ENCODE measurements at regions not wholly inside any gene's neighbourhood (a gene's known extent, or its start where the extent isn't known, plus 50 kb on each side); places are given as distances from the start of the nearest gene placed in this dataset.

GRCh38 chr22:47445716-47446290 lies 683.4 kb downstream of the TBC1D22A start:
- Histone ChIP-seq H3K27ac (ENCODE audit: low read depth, low read length) (no peak overlapping the region), H3K36me3 (ENCODE audit: control insufficient read depth in 1 of 2, insufficient read depth in 2 of 2, low read length in 2 of 2) (no peaks in the 10 kb centered on the region)

GRCh38 chr22:47445212-47445611 lies 682.8 kb downstream of the TBC1D22A start:
- no peaks in the 10 kb centered on the region for H3K27me3 ChIP-seq (ENCODE audit: control insufficient read depth in 1 of 2, insufficient read depth in 2 of 2, low read length in 2 of 2)
- H3K4me3 ChIP-seq (ENCODE audit: low read depth in 1 of 2, low read length in 2 of 2) = no peak overlapping the region
- no peak overlapping the region for H3K27ac ChIP-seq (ENCODE audit: low read depth, low read length)
- no peak overlapping the region for H3K9ac ChIP-seq (ENCODE audit: low read depth in 1 of 2, low read length in 2 of 2)
- no peaks in the 10 kb centered on the region for H3K4me1 ChIP-seq (ENCODE audit: control insufficient read depth in 1 of 2, insufficient read depth in 2 of 2, low read length in 2 of 2)
- H3K36me3 ChIP-seq (ENCODE audit: control insufficient read depth in 1 of 2, insufficient read depth in 2 of 2, low read length in 2 of 2) = no peaks in the 10 kb centered on the region
- peaks cover 0 to 6% of the 10 kb centered on the region in 2 donors for H3K9me3 ChIP-seq (ENCODE audit: control insufficient read depth in 1 of 2, low read length in 2 of 2)

More at GRCh38 chr22:47445716-47446290, 683.4 kb downstream of the TBC1D22A start:
- H3K9ac ChIP-seq (ENCODE audit: low read depth in 1 of 2, low read length in 2 of 2) = no peak overlapping the region
- H3K27me3 ChIP-seq (ENCODE audit: control insufficient read depth in 1 of 2, insufficient read depth in 2 of 2, low read length in 2 of 2) = no peaks in the 10 kb centered on the region
- H3K4me1 ChIP-seq (ENCODE audit: control insufficient read depth in 1 of 2, insufficient read depth in 2 of 2, low read length in 2 of 2) = no peaks in the 10 kb centered on the region
- peaks cover 0 to under 1% of the 10 kb centered on the region in 2 donors for H3K9me3 ChIP-seq (ENCODE audit: control insufficient read depth in 1 of 2, low read length in 2 of 2)
- no peak overlapping the region for H3K4me3 ChIP-seq (ENCODE audit: low read depth in 1 of 2, low read length in 2 of 2)

- no peak overlapping the region for H3K9ac ChIP-seq (ENCODE audit: low read depth in 1 of 2, low read length in 2 of 2)
These were observed 682.3 kb downstream of the TBC1D22A start for GRCh38 chr22:47444746-47445065.

GRCh38 chr22:47443836-47444745 lies 681.6 kb downstream of the TBC1D22A start:
- peaks cover 0 to 7% of the 10 kb centered on the region in 2 donors for H3K9me3 ChIP-seq (ENCODE audit: control insufficient read depth in 1 of 2, low read length in 2 of 2)
- H3K27ac ChIP-seq (ENCODE audit: low read depth, low read length) = no peak overlapping the region
- no peak overlapping the region for H3K9ac ChIP-seq (ENCODE audit: low read depth in 1 of 2, low read length in 2 of 2)
- no peaks in the 10 kb centered on the region for H3K36me3 ChIP-seq (ENCODE audit: control insufficient read depth in 1 of 2, insufficient read depth in 2 of 2, low read length in 2 of 2)
- H3K4me1 ChIP-seq (ENCODE audit: control insufficient read depth in 1 of 2, insufficient read depth in 2 of 2, low read length in 2 of 2) = no peaks in the 10 kb centered on the region
- H3K27me3 ChIP-seq (ENCODE audit: control insufficient read depth in 1 of 2, insufficient read depth in 2 of 2, low read length in 2 of 2) = no peaks in the 10 kb centered on the region
- H3K4me3 ChIP-seq (ENCODE audit: low read depth in 1 of 2, low read length in 2 of 2) = no peak overlapping the region

More at GRCh38 chr22:47444746-47445065, 682.3 kb downstream of the TBC1D22A start:
- H3K27me3 ChIP-seq (ENCODE audit: control insufficient read depth in 1 of 2, insufficient read depth in 2 of 2, low read length in 2 of 2) = no peaks in the 10 kb centered on the region
- no peak overlapping the region for H3K27ac ChIP-seq (ENCODE audit: low read depth, low read length)
- H3K4me1 ChIP-seq (ENCODE audit: control insufficient read depth in 1 of 2, insufficient read depth in 2 of 2, low read length in 2 of 2) = no peaks in the 10 kb centered on the region
- H3K4me3 ChIP-seq (ENCODE audit: low read depth in 1 of 2, low read length in 2 of 2) = no peak overlapping the region
- H3K36me3 ChIP-seq (ENCODE audit: control insufficient read depth in 1 of 2, insufficient read depth in 2 of 2, low read length in 2 of 2) = no peaks in the 10 kb centered on the region
- peaks cover 0 to 7% of the 10 kb centered on the region in 2 donors for H3K9me3 ChIP-seq (ENCODE audit: control insufficient read depth in 1 of 2, low read length in 2 of 2)

GRCh38 chr22:47442821-47443220 lies 680.4 kb downstream of the TBC1D22A start:
- no peak overlapping the region for H3K4me3 ChIP-seq (ENCODE audit: low read depth in 1 of 2, low read length in 2 of 2)
- no peaks in the 10 kb centered on the region for H3K27me3 ChIP-seq (ENCODE audit: control insufficient read depth in 1 of 2, insufficient read depth in 2 of 2, low read length in 2 of 2)
- peaks cover 1 to 8% of the 10 kb centered on the region in 2 donors for H3K9me3 ChIP-seq (ENCODE audit: control insufficient read depth in 1 of 2, low read length in 2 of 2)
- no peak overlapping the region for H3K9ac ChIP-seq (ENCODE audit: low read depth in 1 of 2, low read length in 2 of 2)
- H3K4me1 ChIP-seq (ENCODE audit: control insufficient read depth in 1 of 2, insufficient read depth in 2 of 2, low read length in 2 of 2) = no peaks in the 10 kb centered on the region
- H3K27ac ChIP-seq (ENCODE audit: low read depth, low read length) = no peak overlapping the region
- H3K36me3 ChIP-seq (ENCODE audit: control insufficient read depth in 1 of 2, insufficient read depth in 2 of 2, low read length in 2 of 2) = no peaks in the 10 kb centered on the region

GRCh38 chr22:47439643-47440265 lies 677.3 kb downstream of the TBC1D22A start:
- H3K9me3 ChIP-seq (ENCODE audit: control insufficient read depth in 1 of 2, low read length in 2 of 2) = peaks cover 2 to 12% of the 10 kb centered on the region in 2 donors
- no peaks in the 10 kb centered on the region for H3K27me3 ChIP-seq (ENCODE audit: control insufficient read depth in 1 of 2, insufficient read depth in 2 of 2, low read length in 2 of 2)
- no peak overlapping the region for H3K9ac ChIP-seq (ENCODE audit: low read depth in 1 of 2, low read length in 2 of 2)
- H3K36me3 ChIP-seq (ENCODE audit: control insufficient read depth in 1 of 2, insufficient read depth in 2 of 2, low read length in 2 of 2) = no peaks in the 10 kb centered on the region
- no peaks in the 10 kb centered on the region for H3K4me1 ChIP-seq (ENCODE audit: control insufficient read depth in 1 of 2, insufficient read depth in 2 of 2, low read length in 2 of 2)
- H3K4me3 ChIP-seq (ENCODE audit: low read depth in 1 of 2, low read length in 2 of 2) = no peak overlapping the region
- no peak overlapping the region for H3K27ac ChIP-seq (ENCODE audit: low read depth, low read length)

GRCh38 chr22:47437636-47438035 lies 675.2 kb downstream of the TBC1D22A start:
- Histone ChIP-seq H3K27ac (ENCODE audit: low read depth, low read length) (no peak overlapping the region), H3K36me3 (ENCODE audit: control insufficient read depth in 1 of 2, insufficient read depth in 2 of 2, low read length in 2 of 2) (no peaks in the 10 kb centered on the region), H3K4me1 (ENCODE audit: control insufficient read depth in 1 of 2, insufficient read depth in 2 of 2, low read length in 2 of 2) (no peaks in the 10 kb centered on the region), H3K9me3 (ENCODE audit: control insufficient read depth in 1 of 2, low read length in 2 of 2) (peaks cover 2 to 12% of the 10 kb centered on the region in 2 donors), H3K4me3 (ENCODE audit: low read depth in 1 of 2, low read length in 2 of 2) (no peak overlapping the region), H3K9ac (ENCODE audit: low read depth in 1 of 2, low read length in 2 of 2) (no peak overlapping the region), H3K27me3 (ENCODE audit: control insufficient read depth in 1 of 2, insufficient read depth in 2 of 2, low read length in 2 of 2) (no peaks in the 10 kb centered on the region)

- Histone ChIP-seq H3K36me3 (ENCODE audit: control insufficient read depth in 1 of 2, insufficient read depth in 2 of 2, low read length in 2 of 2) (no peaks in the 10 kb centered on the region), H3K9me3 (ENCODE audit: control insufficient read depth in 1 of 2, low read length in 2 of 2) (peaks cover 2 to 12% of the 10 kb centered on the region in 2 donors), H3K9ac (ENCODE audit: low read depth in 1 of 2, low read length in 2 of 2) (no peak overlapping the region), H3K27me3 (ENCODE audit: control insufficient read depth in 1 of 2, insufficient read depth in 2 of 2, low read length in 2 of 2) (no peaks in the 10 kb centered on the region), H3K27ac (ENCODE audit: low read depth, low read length) (no peak overlapping the region), H3K4me1 (ENCODE audit: control insufficient read depth in 1 of 2, insufficient read depth in 2 of 2, low read length in 2 of 2) (no peaks in the 10 kb centered on the region), H3K4me3 (ENCODE audit: low read depth in 1 of 2, low read length in 2 of 2) (no peak overlapping the region)
These were observed 674.7 kb downstream of the TBC1D22A start for GRCh38 chr22:47437110-47437509.

- H3K36me3 ChIP-seq (ENCODE audit: control insufficient read depth in 1 of 2, insufficient read depth in 2 of 2, low read length in 2 of 2) = no peaks in the 10 kb centered on the region
- H3K27ac ChIP-seq (ENCODE audit: low read depth, low read length) = no peak overlapping the region
- H3K4me3 ChIP-seq (ENCODE audit: low read depth in 1 of 2, low read length in 2 of 2) = no peak overlapping the region
- peaks cover 2 to 12% of the 10 kb centered on the region in 2 donors for H3K9me3 ChIP-seq (ENCODE audit: control insufficient read depth in 1 of 2, low read length in 2 of 2)
- no peaks in the 10 kb centered on the region for H3K4me1 ChIP-seq (ENCODE audit: control insufficient read depth in 1 of 2, insufficient read depth in 2 of 2, low read length in 2 of 2)
- no peaks in the 10 kb centered on the region for H3K27me3 ChIP-seq (ENCODE audit: control insufficient read depth in 1 of 2, insufficient read depth in 2 of 2, low read length in 2 of 2)
- no peak overlapping the region for H3K9ac ChIP-seq (ENCODE audit: low read depth in 1 of 2, low read length in 2 of 2)
These were observed 673.4 kb downstream of the TBC1D22A start for GRCh38 chr22:47435826-47436225.

GRCh38 chr22:47435204-47435487 lies 672.7 kb downstream of the TBC1D22A start:
- Histone ChIP-seq H3K27me3 (ENCODE audit: control insufficient read depth in 1 of 2, insufficient read depth in 2 of 2, low read length in 2 of 2) (no peaks in the 10 kb centered on the region), H3K4me3 (ENCODE audit: low read depth in 1 of 2, low read length in 2 of 2) (no peak overlapping the region), H3K27ac (ENCODE audit: low read depth, low read length) (no peak overlapping the region), H3K4me1 (ENCODE audit: control insufficient read depth in 1 of 2, insufficient read depth in 2 of 2, low read length in 2 of 2) (no peaks in the 10 kb centered on the region), H3K9me3 (ENCODE audit: control insufficient read depth in 1 of 2, low read length in 2 of 2) (peaks cover 2 to 6% of the 10 kb centered on the region in 2 donors), H3K9ac (ENCODE audit: low read depth in 1 of 2, low read length in 2 of 2) (no peak overlapping the region), H3K36me3 (ENCODE audit: control insufficient read depth in 1 of 2, insufficient read depth in 2 of 2, low read length in 2 of 2) (no peaks in the 10 kb centered on the region)

Measured in duodenal mucosa (tissue), 2 donors.